DOHH2 (cell line): ENCODE measurements at regions not wholly inside any gene's neighbourhood (a gene's known extent, or its start where the extent isn't known, plus 50 kb on each side); places are given as distances from the start of the nearest gene placed in this dataset.

Source experiments
- EZH2phosphoT487 ChIP-seq: fragments of 200-600 bp; sonication (generic); IDR thresholded peaks from 2 replicates; pipeline ENCODE4 v1.6.1; 2017; ENCODE audit warnings: borderline replicate concordance, mild to moderate bottlenecking, antibody characterized with exemption, low read length, moderate library complexity, mixed read lengths
- TF ChIP-seq, protein P1 (sequence below): fragments of 200-600 bp; sonication (generic); IDR thresholded peaks from one replicate; pipeline ENCODE4 v1.5.1; 2014; ENCODE audit warnings: antibody characterized with exemption, mild to moderate bottlenecking, low read depth, low read length; ENCODE audit not compliant: poor library complexity, severe bottlenecking

DNA sequence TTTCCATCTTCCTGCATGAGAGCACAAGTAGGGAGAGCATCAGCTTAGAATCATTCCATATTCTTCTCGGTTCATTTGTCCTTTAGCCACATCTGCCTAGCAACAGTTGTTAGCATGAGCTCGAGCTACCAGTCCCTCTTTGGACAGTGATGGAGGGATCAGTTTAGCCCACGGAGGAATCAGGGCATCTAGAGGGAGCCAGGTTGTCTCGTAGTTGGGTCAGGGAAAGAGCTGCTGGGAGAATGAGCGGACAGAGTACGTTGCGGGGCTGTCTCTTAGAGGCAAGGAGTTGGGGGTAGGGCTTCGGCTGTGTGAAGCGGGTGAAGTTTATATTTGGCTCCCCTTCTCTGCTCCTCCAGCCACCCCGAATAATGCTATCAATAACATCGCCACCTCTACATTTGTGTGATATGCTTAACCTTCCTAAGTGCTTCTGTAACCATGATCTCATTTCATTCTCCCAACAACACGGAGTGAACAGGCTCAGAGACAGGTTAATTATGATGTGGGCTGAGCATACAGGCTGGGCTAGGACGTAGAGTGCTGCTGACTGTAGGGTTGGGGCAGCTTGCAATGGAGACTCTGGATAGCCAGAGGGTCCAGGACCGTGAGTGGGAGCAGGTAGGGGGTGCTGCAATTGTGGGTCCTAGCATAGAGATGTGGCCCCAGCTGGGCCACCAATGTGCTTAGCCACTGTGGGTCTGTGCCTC lies 72.6 kb downstream of the FRMPD3 start:
- TF ChIP-seq, protein P1, sequence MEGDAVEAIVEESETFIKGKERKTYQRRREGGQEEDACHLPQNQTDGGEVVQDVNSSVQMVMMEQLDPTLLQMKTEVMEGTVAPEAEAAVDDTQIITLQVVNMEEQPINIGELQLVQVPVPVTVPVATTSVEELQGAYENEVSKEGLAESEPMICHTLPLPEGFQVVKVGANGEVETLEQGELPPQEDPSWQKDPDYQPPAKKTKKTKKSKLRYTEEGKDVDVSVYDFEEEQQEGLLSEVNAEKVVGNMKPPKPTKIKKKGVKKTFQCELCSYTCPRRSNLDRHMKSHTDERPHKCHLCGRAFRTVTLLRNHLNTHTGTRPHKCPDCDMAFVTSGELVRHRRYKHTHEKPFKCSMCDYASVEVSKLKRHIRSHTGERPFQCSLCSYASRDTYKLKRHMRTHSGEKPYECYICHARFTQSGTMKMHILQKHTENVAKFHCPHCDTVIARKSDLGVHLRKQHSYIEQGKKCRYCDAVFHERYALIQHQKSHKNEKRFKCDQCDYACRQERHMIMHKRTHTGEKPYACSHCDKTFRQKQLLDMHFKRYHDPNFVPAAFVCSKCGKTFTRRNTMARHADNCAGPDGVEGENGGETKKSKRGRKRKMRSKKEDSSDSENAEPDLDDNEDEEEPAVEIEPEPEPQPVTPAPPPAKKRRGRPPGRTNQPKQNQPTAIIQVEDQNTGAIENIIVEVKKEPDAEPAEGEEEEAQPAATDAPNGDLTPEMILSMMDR, result no peak
- no peak for TF ChIP-seq EZH2phosphoT487
